ENCODE measurements at regions not wholly inside any gene's neighbourhood (a gene's known extent, or its start where the extent isn't known, plus 50 kb on each side); places are given as distances from the start of the nearest gene placed in this dataset.

GRCh38 chr13:74707291-74707690 lies 573.1 kb upstream of the KLF12 start:
- H4K8ac ChIP-seq (ENCODE audit: extremely low read depth, insufficient read depth, low read length) = no peak overlapping the region
- no peak overlapping the region for H3K27ac ChIP-seq (ENCODE audit: low read depth, low read length)
- no peaks in the 10 kb centered on the region for H3K4me1 ChIP-seq (replicated peaks in 1 of 4; ENCODE audit: control insufficient read depth in 3 of 4, insufficient read depth in 4 of 4, low read length in 3 of 4)
- no peaks in the 10 kb centered on the region for H3K27me3 ChIP-seq (replicated peaks in 1 of 4; ENCODE audit: control insufficient read depth in 3 of 4, extremely low read depth in 1 of 4, insufficient read depth in 3 of 4, low read length in 3 of 4)
- POLR2A ChIA-PET (ENCODE audit: partially characterized antibody) = no interaction called here
- H2BK15ac ChIP-seq (ENCODE audit: low read length) = no peak overlapping the region
- no peak overlapping the region for H2AK5ac ChIP-seq (ENCODE audit: low read depth, low read length)
- no peak overlapping the region for H3K4me3 ChIP-seq (ENCODE audit: extremely low read depth in 1 of 4, insufficient read depth in 2 of 4, low read depth in 3 of 4, low read length in 4 of 4)
- no peaks in the 10 kb centered on the region for H4K20me1 ChIP-seq (replicated peaks in 1 of 2; ENCODE audit: control insufficient read depth in 1 of 2, insufficient read depth in 2 of 2, low read length in 2 of 2)
- H3K14ac ChIP-seq (ENCODE audit: insufficient read length) = no peak overlapping the region
- no peak overlapping the region for H3K56ac ChIP-seq (replicated peaks; ENCODE audit: insufficient read length, low read depth, low read length)
- TF ChIP-seq HDAC2 (IDR thresholded peaks at IDR 0.05; ENCODE audit: borderline replicate concordance in 1 of 2, low read depth in 2 of 2, low read length in 2 of 2) (no peak), RNF2 (IDR thresholded peaks at IDR 0.05; ENCODE audit: borderline replicate concordance, low read depth, low read length, missing control alignments, poor library complexity, severe bottlenecking) (no peak), KDM5A (IDR thresholded peaks at IDR 0.05; ENCODE audit: low read length) (no peak), TAF1 (IDR thresholded peaks at IDR 0.05; ENCODE audit: low read depth, low read length) (no peak), SP4 (IDR thresholded peaks at IDR 0.05; ENCODE audit: low read length) (no peak), RXRA (IDR thresholded peaks at IDR 0.05; ENCODE audit: insufficient read depth, low read depth, low read length) (no peak), KDM1A (IDR thresholded peaks at IDR 0.05; ENCODE audit: borderline replicate concordance, low read length) (no peak), SUZ12 (IDR thresholded peaks at IDR 0.05; ENCODE audit: low read length) (no peak)
- CTCF ChIA-PET (ENCODE audit: partially characterized antibody) = interaction anchor here (1.8 kb wide), 1 partner anchor 134 kb away, joined by 5 read pairs; no protein-coding TSS in a partner anchor
- no peaks in the 10 kb centered on the region for H3K36me3 ChIP-seq (ENCODE audit: control insufficient read depth in 2 of 4, insufficient read depth in 4 of 4, low read length in 3 of 4)
- H3K79me1 ChIP-seq (ENCODE audit: low read depth, low read length) = no peaks in the 10 kb centered on the region
- no peaks in the 10 kb centered on the region for H3K79me2 ChIP-seq (ENCODE audit: control insufficient read depth in 1 of 2, insufficient read depth in 2 of 2, low read length in 2 of 2)
- H4K5ac ChIP-seq (ENCODE audit: insufficient read length, low read depth, low read length) = no peak overlapping the region
- H3K4me2 ChIP-seq (ENCODE audit: insufficient read depth in 1 of 2, low read depth in 2 of 2, low read length in 2 of 2) = no peak overlapping the region
- no peaks in the 10 kb centered on the region; the same call in 1 of the 2 replicates for H3K23me2 ChIP-seq (ENCODE audit: low read depth, low read length)
- H2BK20ac ChIP-seq (ENCODE audit: low read length) = no peak overlapping the region
- no peak overlapping the region for H2BK12ac ChIP-seq (ENCODE audit: low read depth, low read length)
- no peak for DNase-seq (ENCODE audit: low read depth in 1 of 2, low spot score in 2 of 2)
- H3K23ac ChIP-seq (ENCODE audit: insufficient read length) = no peak overlapping the region
- no peaks in the 10 kb centered on the region for H3K9me3 ChIP-seq (ENCODE audit: insufficient read depth in 2 of 2, low read depth in 1 of 2, low read length in 1 of 2)
- H2BK5ac ChIP-seq (ENCODE audit: low read depth, low read length) = no peak overlapping the region
- no peak overlapping the region for H2BK120ac ChIP-seq (replicated peaks; ENCODE audit: low read depth, low read length)
- 88% methylated on average over 1 of the region's 1 CpG; no CpG with 5 or more reads in 1 of the 2 experiments for WGBS, 2 experiments (ENCODE audit: extremely low coverage in 1 of 2, insufficient coverage in 1 of 2, insufficient read length in 1 of 2, insufficient replicate concordance in 2 of 2, low coverage in 1 of 2, low lambda C conversion rate in 2 of 2, missing lambda C conversion rate in 1 of 2)
- no peak overlapping the region for H3K9ac ChIP-seq (replicated peaks in 1 of 4; ENCODE audit: extremely low read depth in 1 of 4, low read depth in 3 of 4, low read length in 3 of 4)
- H2AFZ ChIP-seq (ENCODE audit: low read length) = no peak overlapping the region
- H3K4ac ChIP-seq (replicated peaks; ENCODE audit: insufficient read length, low read depth, low read length) = no peak overlapping the region
- no peak overlapping the region for H3K18ac ChIP-seq (ENCODE audit: extremely low read depth, low read length)
- no peak for FAIRE-seq
- no peak overlapping the region for H4K91ac ChIP-seq (replicated peaks; ENCODE audit: insufficient read length, low read length)
